Neutrophil (primary cell): ENCODE measurements at regions not wholly inside any gene's neighbourhood (a gene's known extent, or its start where the extent isn't known, plus 50 kb on each side); places are given as distances from the start of the nearest gene placed in this dataset.

Source experiments
- H3K27ac ChIP-seq: fragments of 200-600 bp; sonication (generic); 2 replicates; pipeline ENCODE4 v1.5.1; 2016; ENCODE audit warnings: mild to moderate bottlenecking, moderate library complexity
- H3K27me3 ChIP-seq: fragments of 200-600 bp; sonication (generic); 2 replicates; pipeline ENCODE4 v1.6.0; 2016; ENCODE audit warnings: mild to moderate bottlenecking
- H3K36me3 ChIP-seq: fragments of 200-600 bp; sonication (generic); 2 replicates; pipeline ENCODE4 v1.5.1; 2017
- H3K4me1 ChIP-seq, 2 experiments: fragments of 200-600 bp in 1 of 2; sonication (generic) in 1 of 2; 1 replicate in 1 of 2; 2 replicates in 1 of 2; pipeline versions ENCODE4 v1.5.1 to v1.6.1; 2013 to 2016; ENCODE audit warnings: low read depth in 1 of 2, low read length in 1 of 2, mild to moderate bottlenecking in 1 of 2, moderate library complexity in 1 of 2; ENCODE audit not compliant: control insufficient read depth in 1 of 2, insufficient read depth in 1 of 2
- H3K4me3 ChIP-seq, 2 experiments: fragments of 200-600 bp in 1 of 2; sonication (generic) in 1 of 2; 1 replicate in 1 of 2; 2 replicates in 1 of 2; pipeline ENCODE4 v1.5.1; 2013 to 2016; ENCODE audit warnings: low read depth in 1 of 2, low read length in 1 of 2, mild to moderate bottlenecking in 1 of 2, moderate library complexity in 1 of 2
- H3K9me3 ChIP-seq: fragments of 200-600 bp; sonication (generic); 2 replicates; pipeline ENCODE4 v1.5.1; 2016
- TF ChIP-seq, protein P1 (sequence below): fragments of 200-600 bp; sonication (generic); IDR thresholded peaks from 2 replicates; pipeline ENCODE4 v1.5.1; 2016; ENCODE audit warnings: antibody characterized with exemption

DNA sequence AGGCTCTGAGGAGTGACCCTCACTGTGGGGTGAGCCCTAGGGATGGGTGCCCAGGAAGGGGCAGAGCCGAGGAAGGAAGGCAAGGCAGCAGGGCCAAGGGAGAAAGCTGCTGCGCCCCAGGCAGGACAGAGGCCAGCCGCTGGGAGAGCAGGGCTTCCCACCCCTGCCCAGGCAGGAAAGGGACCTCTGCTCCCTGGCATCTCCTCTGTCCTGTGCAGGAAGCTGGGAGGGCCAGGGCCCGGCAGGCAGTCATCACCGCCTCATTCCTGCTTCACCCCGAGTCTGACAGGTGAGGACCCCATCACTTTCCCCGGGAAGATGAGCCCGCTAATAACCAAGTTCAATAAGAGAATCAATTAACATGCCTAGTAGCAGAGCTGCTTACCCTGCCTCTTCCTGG, 81.3 kb downstream of the EDN3 start:
- Histone ChIP-seq H3K27ac (no peak overlapping the region), H3K9me3 (no peaks in the 10 kb centered on the region), H3K27me3 (no peaks in the 10 kb centered on the region), H3K4me3 (no peak overlapping the region), H3K4me1 (no peaks in the 10 kb centered on the region), H3K36me3 (no peaks in the 10 kb centered on the region)
- TF ChIP-seq, protein P1, sequence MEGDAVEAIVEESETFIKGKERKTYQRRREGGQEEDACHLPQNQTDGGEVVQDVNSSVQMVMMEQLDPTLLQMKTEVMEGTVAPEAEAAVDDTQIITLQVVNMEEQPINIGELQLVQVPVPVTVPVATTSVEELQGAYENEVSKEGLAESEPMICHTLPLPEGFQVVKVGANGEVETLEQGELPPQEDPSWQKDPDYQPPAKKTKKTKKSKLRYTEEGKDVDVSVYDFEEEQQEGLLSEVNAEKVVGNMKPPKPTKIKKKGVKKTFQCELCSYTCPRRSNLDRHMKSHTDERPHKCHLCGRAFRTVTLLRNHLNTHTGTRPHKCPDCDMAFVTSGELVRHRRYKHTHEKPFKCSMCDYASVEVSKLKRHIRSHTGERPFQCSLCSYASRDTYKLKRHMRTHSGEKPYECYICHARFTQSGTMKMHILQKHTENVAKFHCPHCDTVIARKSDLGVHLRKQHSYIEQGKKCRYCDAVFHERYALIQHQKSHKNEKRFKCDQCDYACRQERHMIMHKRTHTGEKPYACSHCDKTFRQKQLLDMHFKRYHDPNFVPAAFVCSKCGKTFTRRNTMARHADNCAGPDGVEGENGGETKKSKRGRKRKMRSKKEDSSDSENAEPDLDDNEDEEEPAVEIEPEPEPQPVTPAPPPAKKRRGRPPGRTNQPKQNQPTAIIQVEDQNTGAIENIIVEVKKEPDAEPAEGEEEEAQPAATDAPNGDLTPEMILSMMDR = no peak

DNA sequence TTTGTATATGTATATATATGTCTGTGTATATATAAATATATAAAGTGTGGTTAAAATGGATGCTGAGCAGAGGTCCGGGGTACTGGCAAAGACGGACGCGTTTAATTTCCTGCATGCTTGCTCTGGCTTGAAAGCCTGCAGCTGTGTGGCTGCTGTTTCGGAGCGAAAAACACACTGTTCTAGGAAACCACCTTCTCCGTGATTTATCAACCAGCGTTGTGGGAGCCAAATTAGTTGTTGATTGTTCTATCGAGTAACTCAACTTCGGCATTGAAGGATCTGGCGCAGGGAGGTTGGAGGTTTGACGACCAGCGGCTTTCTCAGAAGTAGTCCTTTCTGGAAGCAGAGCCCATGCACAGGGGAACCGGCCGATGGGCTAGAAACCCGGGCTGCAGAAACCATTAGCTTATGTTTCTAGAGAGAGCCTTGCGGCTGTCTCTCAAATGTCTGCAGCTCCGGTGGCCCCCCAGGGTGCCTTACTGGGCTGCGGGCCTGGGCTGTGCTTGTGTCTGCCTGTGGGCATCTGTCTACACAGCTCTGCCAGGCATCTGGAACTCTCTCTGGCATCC, 81.8 kb downstream of the EDN3 start:
- no peaks in the 10 kb centered on the region for H3K36me3 ChIP-seq
- no peak overlapping the region for H3K4me3 ChIP-seq
- TF ChIP-seq, protein P1 = no peak
- no peaks in the 10 kb centered on the region for H3K9me3 ChIP-seq
- H3K27ac ChIP-seq = no peak overlapping the region
- no peaks in the 10 kb centered on the region for H3K4me1 ChIP-seq
- no peaks in the 10 kb centered on the region for H3K27me3 ChIP-seq

DNA sequence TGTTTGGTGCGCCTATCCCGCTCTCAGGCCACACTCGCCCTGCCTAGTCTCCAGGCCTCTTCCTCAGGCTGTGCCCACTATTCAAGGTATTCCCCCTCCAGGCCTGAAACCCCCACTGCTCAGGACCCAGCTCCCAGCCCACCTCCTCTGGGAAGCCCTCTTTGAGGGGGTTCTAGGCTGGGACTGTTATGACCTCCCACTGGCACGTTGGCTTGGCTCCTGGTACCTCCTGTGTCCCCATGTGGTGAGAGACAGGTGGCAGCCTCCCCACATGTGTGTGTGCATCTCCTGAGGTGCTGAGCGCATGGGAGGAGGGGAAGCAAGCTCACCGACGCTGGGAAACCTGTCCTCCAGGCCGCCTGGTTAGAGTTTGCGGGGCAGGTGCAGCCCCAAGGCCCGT, 82.5 kb downstream of the EDN3 start:
- Histone ChIP-seq H3K36me3 (no peaks in the 10 kb centered on the region), H3K27ac (no peak overlapping the region), H3K27me3 (no peaks in the 10 kb centered on the region), H3K4me3 (no peak overlapping the region), H3K9me3 (no peaks in the 10 kb centered on the region), H3K4me1 (no peaks in the 10 kb centered on the region)
- TF ChIP-seq, protein P1 = no peak

DNA sequence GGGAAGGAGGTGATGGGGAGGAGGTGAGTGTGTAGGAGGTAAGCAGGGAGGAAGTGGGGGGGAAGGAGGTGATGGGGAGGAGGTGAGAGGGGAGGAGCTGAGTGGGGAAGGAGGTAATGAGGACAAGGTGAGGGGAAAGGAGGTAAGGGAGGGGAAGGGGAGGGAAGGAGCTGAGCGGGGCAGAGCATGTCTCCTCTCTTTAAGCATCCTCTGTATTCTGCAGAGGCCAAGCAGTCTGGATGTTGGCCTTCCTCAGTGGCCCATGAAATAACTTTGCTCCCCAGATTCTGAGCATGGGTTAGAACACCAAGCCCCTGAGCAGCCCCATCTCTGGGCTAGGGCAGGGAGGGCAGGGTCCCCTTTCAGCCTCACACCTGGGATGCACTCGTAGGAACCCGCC, 84.6 kb downstream of the EDN3 start:
- Histone ChIP-seq H3K27ac (no peak overlapping the region), H3K4me3 (no peak overlapping the region), H3K36me3 (no peaks in the 10 kb centered on the region), H3K27me3 (no peaks in the 10 kb centered on the region), H3K4me1 (no peaks in the 10 kb centered on the region), H3K9me3 (no peaks in the 10 kb centered on the region)
- TF ChIP-seq, protein P1 = no peak

DNA sequence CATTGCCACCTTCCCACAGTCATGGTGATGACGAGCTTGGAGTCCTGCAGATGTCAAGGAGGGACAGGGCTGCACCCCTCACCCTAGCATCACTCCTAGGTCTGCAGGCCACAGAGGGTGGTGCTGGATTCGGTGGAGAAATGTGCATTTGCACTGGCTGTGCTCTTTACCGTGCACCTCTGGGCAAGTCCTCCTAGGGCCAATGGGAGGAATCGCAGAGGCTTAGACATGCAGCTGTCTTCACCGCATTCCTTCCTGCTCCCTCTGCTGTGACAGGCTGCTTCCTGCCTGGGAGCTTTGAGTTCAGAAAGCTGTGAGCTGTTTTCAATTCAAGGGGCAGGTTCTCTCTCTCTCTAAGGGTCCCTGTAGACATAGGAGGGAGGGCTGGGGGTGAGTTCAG, 85.1 kb downstream of the EDN3 start:
- Histone ChIP-seq H3K27ac (no peak overlapping the region), H3K9me3 (no peaks in the 10 kb centered on the region), H3K27me3 (no peaks in the 10 kb centered on the region)

More for the DNA sequence above, 85.1 kb downstream of the EDN3 start:
- no peak overlapping the region for H3K4me3 ChIP-seq
- H3K36me3 ChIP-seq = no peaks in the 10 kb centered on the region
- no peaks in the 10 kb centered on the region for H3K4me1 ChIP-seq
- TF ChIP-seq, protein P1 = no peak
